Stomach smooth muscle (tissue), 2 donors: ENCODE measurements at regions not wholly inside any gene's neighbourhood (a gene's known extent, or its start where the extent isn't known, plus 50 kb on each side); places are given as distances from the start of the nearest gene placed in this dataset.

ENCODE experiments used
- H3K27ac ChIP-seq: one replicate; pipeline ENCODE4 v1.7.0; 2013; ENCODE audit warnings: mild to moderate bottlenecking, low read length, inconsistent platforms
- H3K27me3 ChIP-seq, 2 donors: one replicate each; pipeline ENCODE4 v1.7.0; 2013; ENCODE audit warnings: low read length in 2 of 2; ENCODE audit not compliant: insufficient read depth in 2 of 2, control insufficient read depth in 1 of 2
- H3K36me3 ChIP-seq, 2 donors: one replicate each; pipeline ENCODE4 v1.7.0; 2013; ENCODE audit warnings: low read length in 2 of 2; ENCODE audit not compliant: control insufficient read depth in 2 of 2, insufficient read depth in 2 of 2
- H3K4me1 ChIP-seq: one replicate; pipeline ENCODE4 v1.7.0; 2013; ENCODE audit warnings: low read length; ENCODE audit not compliant: control insufficient read depth, insufficient read depth
- H3K4me3 ChIP-seq, 2 donors: one replicate each; pipeline ENCODE4 v1.7.0; 2013; ENCODE audit warnings: low read length in 2 of 2
- H3K9ac ChIP-seq, 2 donors: one replicate each; pipeline ENCODE4 v1.7.0; 2013; ENCODE audit warnings: low read length in 2 of 2, mild to moderate bottlenecking in 1 of 2
- H3K9me3 ChIP-seq, 2 donors: one replicate each; pipeline ENCODE4 v1.7.0; 2013; ENCODE audit warnings: low read length in 2 of 2; ENCODE audit not compliant: control insufficient read depth in 2 of 2
- donor health status: healthy.
- donor health status: Pancreatic carcinoma.

- no peaks in the 10 kb centered on the region for H3K36me3 ChIP-seq
- no peaks in the 10 kb centered on the region for H3K4me1 ChIP-seq
- H3K4me3 ChIP-seq, result no peak overlapping the region
- H3K27ac ChIP-seq, result no peak overlapping the region
- no peaks in the 10 kb centered on the region for H3K27me3 ChIP-seq
- H3K9me3 ChIP-seq, result no peaks in the 10 kb centered on the region
- H3K9ac ChIP-seq, result no peak overlapping the region
Observed at GRCh38 chr13:21894703-21895699, 224.1 kb downstream of the FGF9 start.

- Histone ChIP-seq H3K27me3 (no peaks in the 10 kb centered on the region), H3K4me1 (no peaks in the 10 kb centered on the region), H3K27ac (no peak overlapping the region)
Observed at GRCh38 chr13:21895779-21896178, 224.9 kb downstream of the FGF9 start.

GRCh38 chr13:21897161-21897560, 226.3 kb downstream of the FGF9 start:
- Histone ChIP-seq H3K9me3 (no peaks in the 10 kb centered on the region), H3K27ac (no peak overlapping the region), H3K4me3 (no peak overlapping the region), H3K4me1 (peaks cover 7% of the 10 kb centered on the region), H3K36me3 (no peaks in the 10 kb centered on the region), H3K27me3 (no peaks in the 10 kb centered on the region), H3K9ac (no peak overlapping the region)

More at GRCh38 chr13:21895779-21896178, 224.9 kb downstream of the FGF9 start:
- no peak overlapping the region for H3K4me3 ChIP-seq
- no peaks in the 10 kb centered on the region for H3K9me3 ChIP-seq
- H3K36me3 ChIP-seq, result no peaks in the 10 kb centered on the region
- no peak overlapping the region for H3K9ac ChIP-seq

- H3K9ac ChIP-seq, result no peak overlapping the region
- H3K9me3 ChIP-seq, result no peaks in the 10 kb centered on the region
- H3K4me1 ChIP-seq, result peaks cover 7% of the 10 kb centered on the region
- no peaks in the 10 kb centered on the region for H3K36me3 ChIP-seq
- H3K27ac ChIP-seq, result no peak overlapping the region
- H3K4me3 ChIP-seq, result no peak overlapping the region
- H3K27me3 ChIP-seq, result no peaks in the 10 kb centered on the region
Observed at GRCh38 chr13:21898459-21898858, 227.6 kb downstream of the FGF9 start.

- H3K9ac ChIP-seq, result no peak overlapping the region
- peaks cover 7% of the 10 kb centered on the region for H3K4me1 ChIP-seq
- no peaks in the 10 kb centered on the region for H3K27me3 ChIP-seq
- no peak overlapping the region for H3K4me3 ChIP-seq
- H3K9me3 ChIP-seq, result no peaks in the 10 kb centered on the region
- no peak overlapping the region for H3K27ac ChIP-seq
- no peaks in the 10 kb centered on the region for H3K36me3 ChIP-seq
Observed at GRCh38 chr13:21898945-21899344, 228.1 kb downstream of the FGF9 start.

GRCh38 chr13:21901336-21901735, 230.5 kb downstream of the FGF9 start:
- H3K27ac ChIP-seq, result no peak overlapping the region
- H3K9me3 ChIP-seq, result no peaks in the 10 kb centered on the region
- H3K36me3 ChIP-seq, result no peaks in the 10 kb centered on the region
- H3K4me3 ChIP-seq, result no peak overlapping the region
- peaks cover 7% of the 10 kb centered on the region for H3K4me1 ChIP-seq
- H3K27me3 ChIP-seq, result no peaks in the 10 kb centered on the region
- no peak overlapping the region for H3K9ac ChIP-seq

GRCh38 chr13:21901811-21902708, 231.2 kb downstream of the FGF9 start:
- Histone ChIP-seq H3K27me3 (no peaks in the 10 kb centered on the region), H3K4me3 (no peak overlapping the region), H3K9me3 (no peaks in the 10 kb centered on the region), H3K36me3 (no peaks in the 10 kb centered on the region), H3K4me1 (peaks cover 7% of the 10 kb centered on the region), H3K9ac (no peak overlapping the region), H3K27ac (no peak overlapping the region)

- Histone ChIP-seq H3K27ac (no peak overlapping the region), H3K27me3 (no peaks in the 10 kb centered on the region), H3K36me3 (no peaks in the 10 kb centered on the region), H3K4me3 (no peak overlapping the region), H3K9me3 (no peaks in the 10 kb centered on the region), H3K9ac (no peak overlapping the region), H3K4me1 (peaks cover 7% of the 10 kb centered on the region)
Observed at GRCh38 chr13:21902709-21903098, 231.8 kb downstream of the FGF9 start.

- Histone ChIP-seq H3K9ac (no peak overlapping the region), H3K27me3 (no peaks in the 10 kb centered on the region), H3K4me1 (peaks cover 7% of the 10 kb centered on the region), H3K4me3 (no peak overlapping the region), H3K27ac (no peak overlapping the region), H3K36me3 (no peaks in the 10 kb centered on the region), H3K9me3 (no peaks in the 10 kb centered on the region)
Observed at GRCh38 chr13:21905486-21905885, 234.6 kb downstream of the FGF9 start.

- Histone ChIP-seq H3K27me3 (no peaks in the 10 kb centered on the region), H3K4me1 (no peaks in the 10 kb centered on the region), H3K4me3 (no peak overlapping the region), H3K27ac (no peak overlapping the region), H3K36me3 (no peaks in the 10 kb centered on the region), H3K9ac (no peak overlapping the region), H3K9me3 (no peaks in the 10 kb centered on the region)
Observed at GRCh38 chr13:21909331-21909730, 238.5 kb downstream of the FGF9 start.
